ENCODE measurements at regions not wholly inside any gene's neighbourhood (a gene's known extent, or its start where the extent isn't known, plus 50 kb on each side); places are given as distances from the start of the nearest gene placed in this dataset.

GRCh38 chr9:16986556-16986955 is 116.1 kb upstream of the BNC2 start (continued):
- TF ChIP-seq, protein P1, sequence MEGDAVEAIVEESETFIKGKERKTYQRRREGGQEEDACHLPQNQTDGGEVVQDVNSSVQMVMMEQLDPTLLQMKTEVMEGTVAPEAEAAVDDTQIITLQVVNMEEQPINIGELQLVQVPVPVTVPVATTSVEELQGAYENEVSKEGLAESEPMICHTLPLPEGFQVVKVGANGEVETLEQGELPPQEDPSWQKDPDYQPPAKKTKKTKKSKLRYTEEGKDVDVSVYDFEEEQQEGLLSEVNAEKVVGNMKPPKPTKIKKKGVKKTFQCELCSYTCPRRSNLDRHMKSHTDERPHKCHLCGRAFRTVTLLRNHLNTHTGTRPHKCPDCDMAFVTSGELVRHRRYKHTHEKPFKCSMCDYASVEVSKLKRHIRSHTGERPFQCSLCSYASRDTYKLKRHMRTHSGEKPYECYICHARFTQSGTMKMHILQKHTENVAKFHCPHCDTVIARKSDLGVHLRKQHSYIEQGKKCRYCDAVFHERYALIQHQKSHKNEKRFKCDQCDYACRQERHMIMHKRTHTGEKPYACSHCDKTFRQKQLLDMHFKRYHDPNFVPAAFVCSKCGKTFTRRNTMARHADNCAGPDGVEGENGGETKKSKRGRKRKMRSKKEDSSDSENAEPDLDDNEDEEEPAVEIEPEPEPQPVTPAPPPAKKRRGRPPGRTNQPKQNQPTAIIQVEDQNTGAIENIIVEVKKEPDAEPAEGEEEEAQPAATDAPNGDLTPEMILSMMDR (conservative IDR thresholded peaks at IDR 0.05; ENCODE audit: low read depth in 2 of 2), result no peak
- TF ChIP-seq ZNF331 (CRISPR knock-in tag; IDR thresholded peaks at IDR 0.05; ENCODE audit: low read depth), result no peak

- H3K27ac Mint-ChIP-seq, result no peak overlapping the region
- Histone ChIP-seq H3K79me2 (replicated peaks; ENCODE audit: insufficient read depth) (no peaks in the 10 kb centered on the region), H3K9me2 (ENCODE audit: insufficient read depth) (no peaks in the 10 kb centered on the region), H3K4me3 (no peak overlapping the region), H3K4me1 (ENCODE audit: insufficient read depth) (peaks cover 9% of the 10 kb centered on the region), H3F3A (replicated peaks; ENCODE audit: low read depth) (no peaks in the 10 kb centered on the region), H3K27me3 (ENCODE audit: insufficient read depth) (no peaks in the 10 kb centered on the region), H2AFZ (no peak overlapping the region), H4K20me1 (replicated peaks; ENCODE audit: insufficient read depth) (no peaks in the 10 kb centered on the region), H3K4me2 (no peak overlapping the region), H3K36me3 (ENCODE audit: insufficient read depth) (no peaks in the 10 kb centered on the region), H3K27ac (ENCODE audit: low read depth) (no peak overlapping the region)
- H3K4me3 Mint-ChIP-seq, result no peak overlapping the region
- no peaks in the 10 kb centered on the region for H3K36me3 Mint-ChIP-seq (ENCODE audit: low read depth)
- H3K4me1 Mint-ChIP-seq, result peaks cover 25% of the 10 kb centered on the region
- peaks cover 6% of the 10 kb centered on the region for H3K27me3 Mint-ChIP-seq (ENCODE audit: insufficient read depth, low read depth, poor library complexity)
- H3K9me3 Mint-ChIP-seq, result no peaks in the 10 kb centered on the region
- DNase-seq (ENCODE audit: low spot score) (peak; percentile 24), ATAC-seq (peak; percentile 71)
- no peak for TF ChIP-seq POLR2AphosphoS5 (IDR thresholded peaks at IDR 0.05; ENCODE audit: low read depth)
- TF ChIP-seq EZH2 (IDR thresholded peaks at IDR 0.05; ENCODE audit: low read depth, unreplicated experiment), result no peak
- TF ChIP-seq NANOG (IDR thresholded peaks at IDR 0.05; ENCODE audit: borderline replicate concordance), result no peak
- TF ChIP-seq ZNF114 (CRISPR knock-in tag; IDR thresholded peaks at IDR 0.05), result no peak
- TF ChIP-seq, protein P2, sequence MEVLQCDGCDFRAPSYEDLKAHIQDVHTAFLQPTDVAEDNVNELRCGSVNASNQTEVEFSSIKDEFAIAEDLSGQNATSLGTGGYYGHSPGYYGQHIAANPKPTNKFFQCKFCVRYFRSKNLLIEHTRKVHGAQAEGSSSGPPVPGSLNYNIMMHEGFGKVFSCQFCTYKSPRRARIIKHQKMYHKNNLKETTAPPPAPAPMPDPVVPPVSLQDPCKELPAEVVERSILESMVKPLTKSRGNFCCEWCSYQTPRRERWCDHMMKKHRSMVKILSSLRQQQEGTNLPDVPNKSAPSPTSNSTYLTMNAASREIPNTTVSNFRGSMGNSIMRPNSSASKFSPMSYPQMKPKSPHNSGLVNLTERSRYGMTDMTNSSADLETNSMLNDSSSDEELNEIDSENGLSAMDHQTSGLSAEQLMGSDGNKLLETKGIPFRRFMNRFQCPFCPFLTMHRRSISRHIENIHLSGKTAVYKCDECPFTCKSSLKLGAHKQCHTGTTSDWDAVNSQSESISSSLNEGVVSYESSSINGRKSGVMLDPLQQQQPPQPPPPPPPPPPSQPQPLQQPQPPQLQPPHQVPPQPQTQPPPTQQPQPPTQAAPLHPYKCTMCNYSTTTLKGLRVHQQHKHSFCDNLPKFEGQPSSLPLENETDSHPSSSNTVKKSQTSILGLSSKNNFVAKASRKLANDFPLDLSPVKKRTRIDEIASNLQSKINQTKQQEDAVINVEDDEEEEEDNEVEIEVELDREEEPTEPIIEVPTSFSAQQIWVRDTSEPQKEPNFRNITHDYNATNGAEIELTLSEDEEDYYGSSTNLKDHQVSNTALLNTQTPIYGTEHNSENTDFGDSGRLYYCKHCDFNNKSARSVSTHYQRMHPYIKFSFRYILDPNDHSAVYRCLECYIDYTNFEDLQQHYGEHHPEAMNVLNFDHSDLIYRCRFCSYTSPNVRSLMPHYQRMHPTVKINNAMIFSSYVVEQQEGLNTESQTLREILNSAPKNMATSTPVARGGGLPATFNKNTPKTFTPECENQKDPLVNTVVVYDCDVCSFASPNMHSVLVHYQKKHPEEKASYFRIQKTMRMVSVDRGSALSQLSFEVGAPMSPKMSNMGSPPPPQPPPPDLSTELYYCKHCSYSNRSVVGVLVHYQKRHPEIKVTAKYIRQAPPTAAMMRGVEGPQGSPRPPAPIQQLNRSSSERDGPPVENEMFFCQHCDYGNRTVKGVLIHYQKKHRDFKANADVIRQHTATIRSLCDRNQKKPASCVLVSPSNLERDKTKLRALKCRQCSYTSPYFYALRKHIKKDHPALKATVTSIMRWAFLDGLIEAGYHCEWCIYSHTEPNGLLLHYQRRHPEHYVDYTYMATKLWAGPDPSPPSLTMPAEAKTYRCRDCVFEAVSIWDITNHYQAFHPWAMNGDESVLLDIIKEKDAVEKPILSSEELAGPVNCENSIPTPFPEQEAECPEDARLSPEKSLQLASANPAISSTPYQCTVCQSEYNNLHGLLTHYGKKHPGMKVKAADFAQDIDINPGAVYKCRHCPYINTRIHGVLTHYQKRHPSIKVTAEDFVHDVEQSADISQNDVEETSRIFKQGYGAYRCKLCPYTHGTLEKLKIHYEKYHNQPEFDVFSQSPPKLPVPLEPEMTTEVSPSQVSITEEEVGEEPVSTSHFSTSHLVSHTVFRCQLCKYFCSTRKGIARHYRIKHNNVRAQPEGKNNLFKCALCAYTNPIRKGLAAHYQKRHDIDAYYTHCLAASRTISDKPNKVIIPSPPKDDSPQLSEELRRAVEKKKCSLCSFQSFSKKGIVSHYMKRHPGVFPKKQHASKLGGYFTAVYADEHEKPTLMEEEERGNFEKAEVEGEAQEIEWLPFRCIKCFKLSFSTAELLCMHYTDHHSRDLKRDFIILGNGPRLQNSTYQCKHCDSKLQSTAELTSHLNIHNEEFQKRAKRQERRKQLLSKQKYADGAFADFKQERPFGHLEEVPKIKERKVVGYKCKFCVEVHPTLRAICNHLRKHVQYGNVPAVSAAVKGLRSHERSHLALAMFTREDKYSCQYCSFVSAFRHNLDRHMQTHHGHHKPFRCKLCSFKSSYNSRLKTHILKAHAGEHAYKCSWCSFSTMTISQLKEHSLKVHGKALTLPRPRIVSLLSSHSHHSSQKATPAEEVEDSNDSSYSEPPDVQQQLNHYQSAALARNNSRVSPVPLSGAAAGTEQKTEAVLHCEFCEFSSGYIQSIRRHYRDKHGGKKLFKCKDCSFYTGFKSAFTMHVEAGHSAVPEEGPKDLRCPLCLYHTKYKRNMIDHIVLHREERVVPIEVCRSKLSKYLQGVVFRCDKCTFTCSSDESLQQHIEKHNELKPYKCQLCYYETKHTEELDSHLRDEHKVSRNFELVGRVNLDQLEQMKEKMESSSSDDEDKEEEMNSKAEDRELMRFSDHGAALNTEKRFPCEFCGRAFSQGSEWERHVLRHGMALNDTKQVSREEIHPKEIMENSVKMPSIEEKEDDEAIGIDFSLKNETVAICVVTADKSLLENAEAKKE (CRISPR knock-in tag; IDR thresholded peaks at IDR 0.05), result no peak
- TF ChIP-seq JUNB (IDR thresholded peaks at IDR 0.05; ENCODE audit: unreplicated experiment), result no peak
- no peak for TF ChIP-seq ZNF331 (CRISPR knock-in tag; IDR thresholded peaks at IDR 0.05; ENCODE audit: low read depth)
- TF ChIP-seq STAT1 (IDR thresholded peaks at IDR 0.05; ENCODE audit: unreplicated experiment), result no peak
- no peak for TF ChIP-seq ETS1 (IDR thresholded peaks at IDR 0.05)
- TF ChIP-seq, protein P3, sequence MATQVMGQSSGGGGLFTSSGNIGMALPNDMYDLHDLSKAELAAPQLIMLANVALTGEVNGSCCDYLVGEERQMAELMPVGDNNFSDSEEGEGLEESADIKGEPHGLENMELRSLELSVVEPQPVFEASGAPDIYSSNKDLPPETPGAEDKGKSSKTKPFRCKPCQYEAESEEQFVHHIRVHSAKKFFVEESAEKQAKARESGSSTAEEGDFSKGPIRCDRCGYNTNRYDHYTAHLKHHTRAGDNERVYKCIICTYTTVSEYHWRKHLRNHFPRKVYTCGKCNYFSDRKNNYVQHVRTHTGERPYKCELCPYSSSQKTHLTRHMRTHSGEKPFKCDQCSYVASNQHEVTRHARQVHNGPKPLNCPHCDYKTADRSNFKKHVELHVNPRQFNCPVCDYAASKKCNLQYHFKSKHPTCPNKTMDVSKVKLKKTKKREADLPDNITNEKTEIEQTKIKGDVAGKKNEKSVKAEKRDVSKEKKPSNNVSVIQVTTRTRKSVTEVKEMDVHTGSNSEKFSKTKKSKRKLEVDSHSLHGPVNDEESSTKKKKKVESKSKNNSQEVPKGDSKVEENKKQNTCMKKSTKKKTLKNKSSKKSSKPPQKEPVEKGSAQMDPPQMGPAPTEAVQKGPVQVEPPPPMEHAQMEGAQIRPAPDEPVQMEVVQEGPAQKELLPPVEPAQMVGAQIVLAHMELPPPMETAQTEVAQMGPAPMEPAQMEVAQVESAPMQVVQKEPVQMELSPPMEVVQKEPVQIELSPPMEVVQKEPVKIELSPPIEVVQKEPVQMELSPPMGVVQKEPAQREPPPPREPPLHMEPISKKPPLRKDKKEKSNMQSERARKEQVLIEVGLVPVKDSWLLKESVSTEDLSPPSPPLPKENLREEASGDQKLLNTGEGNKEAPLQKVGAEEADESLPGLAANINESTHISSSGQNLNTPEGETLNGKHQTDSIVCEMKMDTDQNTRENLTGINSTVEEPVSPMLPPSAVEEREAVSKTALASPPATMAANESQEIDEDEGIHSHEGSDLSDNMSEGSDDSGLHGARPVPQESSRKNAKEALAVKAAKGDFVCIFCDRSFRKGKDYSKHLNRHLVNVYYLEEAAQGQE (IDR thresholded peaks at IDR 0.05; ENCODE audit: unreplicated experiment), result no peak
- TF ChIP-seq EZH2phosphoT487 (IDR thresholded peaks at IDR 0.05; ENCODE audit: unreplicated experiment), result no peak
Observed at GRCh38 chr9:16985559-16986348, 115.3 kb upstream of the BNC2 start.
